IPS DF 4.7 (cell line): ENCODE measurements at regions not wholly inside any gene's neighbourhood (a gene's known extent, or its start where the extent isn't known, plus 50 kb on each side); places are given as distances from the start of the nearest gene placed in this dataset.

ENCODE experiments used
- DNase-seq: peaks from one replicate; pipeline ENCODE4 v3.0.0-alpha.2; 2013; ENCODE audit warnings: low spot score; ENCODE audit errors: extremely low read depth

DNA sequence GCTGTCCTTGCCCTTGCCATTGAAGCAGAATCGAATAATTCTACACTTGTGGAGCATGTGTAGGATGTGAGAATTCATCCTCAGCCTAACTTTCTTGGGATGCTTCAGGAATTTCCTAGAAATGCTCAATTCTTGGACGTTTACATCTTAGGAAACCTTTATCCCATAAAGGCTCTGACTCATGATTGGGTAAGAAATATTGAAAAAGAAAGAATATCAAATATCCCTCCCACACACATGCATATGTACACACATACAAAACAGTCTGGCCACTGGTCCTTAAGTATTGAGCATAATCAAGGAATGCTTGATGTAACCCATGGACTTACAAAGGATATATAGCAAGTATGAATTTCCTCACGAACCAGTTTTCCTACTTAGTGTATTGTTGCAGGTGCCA, 83.9 kb upstream of the IPO9 start:
- DNase-seq = no peak

DNA sequence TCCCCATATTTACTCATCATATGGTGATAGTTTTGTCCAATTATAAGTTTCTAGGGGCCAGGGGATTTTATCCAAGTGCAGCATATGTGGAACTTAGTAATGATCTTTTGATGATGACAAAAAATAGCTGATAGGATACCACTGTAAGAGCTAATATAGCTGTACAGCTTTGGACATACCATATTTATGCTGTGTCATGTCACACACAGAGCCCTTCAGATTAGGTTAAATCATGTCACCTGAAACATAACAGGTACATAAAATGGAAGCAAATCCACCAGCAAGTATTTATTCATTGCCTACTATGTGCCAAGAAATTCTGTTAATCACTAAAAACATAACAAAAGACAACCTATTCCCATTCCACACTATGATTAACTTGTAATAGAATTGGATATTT, 82.8 kb upstream of the IPO9 start:
- DNase-seq = no peak

DNA sequence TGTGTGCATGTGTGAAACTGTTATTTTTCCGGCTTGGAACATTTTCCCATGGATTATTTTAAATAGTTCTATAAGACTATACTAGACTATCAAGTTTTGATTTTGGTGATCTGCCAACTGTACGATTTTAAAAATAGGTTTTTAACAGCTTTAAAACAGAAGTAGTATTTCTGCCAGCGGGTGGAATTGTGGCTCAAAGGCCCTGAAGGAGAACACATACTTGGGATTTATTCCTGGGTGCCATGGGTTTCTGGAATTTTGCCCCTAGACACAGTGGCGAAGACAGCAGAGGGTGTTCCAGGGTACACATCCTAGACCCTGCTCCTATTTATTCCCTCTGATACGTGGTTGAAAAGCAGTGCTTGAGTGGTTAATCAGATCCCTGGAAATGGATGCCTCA, 81.7 kb upstream of the IPO9 start:
- no peak for DNase-seq

DNA sequence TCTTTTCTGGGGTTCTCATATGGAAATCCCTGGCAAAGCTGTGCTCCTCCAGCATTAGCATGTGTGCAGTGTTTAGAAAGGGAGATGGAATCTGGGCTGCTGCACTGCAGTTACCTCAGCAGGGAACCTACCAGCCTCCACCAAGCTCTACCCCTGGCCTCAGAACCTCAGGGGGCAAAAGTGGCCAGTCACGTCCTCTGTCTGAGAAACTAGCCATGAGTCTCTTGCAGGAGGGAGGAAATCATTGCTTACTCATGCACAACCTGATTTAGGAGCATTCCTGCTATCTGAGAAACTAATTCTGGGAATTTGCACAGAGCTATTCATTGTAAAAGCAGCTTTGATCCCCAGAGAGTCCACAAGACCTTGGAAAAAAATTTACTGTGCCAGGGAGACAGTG, 80.6 kb upstream of the IPO9 start:
- no peak for DNase-seq

- DNase-seq = no peak
These were observed 79.8 kb upstream of the IPO9 start for GRCh38 chr1:201749059-201749690.

DNA sequence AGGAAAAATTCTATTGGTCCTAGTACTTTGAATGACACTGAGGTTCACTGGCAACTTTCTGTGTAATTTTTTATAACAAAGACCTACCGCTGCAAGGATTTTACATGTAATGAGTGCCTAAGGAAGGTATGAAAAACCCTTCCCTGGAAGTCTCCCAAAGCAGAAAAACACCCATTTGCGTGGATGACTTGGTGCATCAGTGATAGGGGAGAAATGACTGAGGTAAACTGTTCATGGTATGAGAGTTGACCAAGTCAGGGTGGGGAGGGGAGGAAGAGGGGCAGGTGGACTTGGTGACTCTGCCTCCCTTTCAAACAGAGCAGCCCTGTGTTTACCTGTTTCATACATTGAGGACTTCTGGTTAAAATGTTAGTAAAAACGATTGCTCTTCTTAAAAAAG, 78.8 kb upstream of the IPO9 start:
- no peak for DNase-seq

DNA sequence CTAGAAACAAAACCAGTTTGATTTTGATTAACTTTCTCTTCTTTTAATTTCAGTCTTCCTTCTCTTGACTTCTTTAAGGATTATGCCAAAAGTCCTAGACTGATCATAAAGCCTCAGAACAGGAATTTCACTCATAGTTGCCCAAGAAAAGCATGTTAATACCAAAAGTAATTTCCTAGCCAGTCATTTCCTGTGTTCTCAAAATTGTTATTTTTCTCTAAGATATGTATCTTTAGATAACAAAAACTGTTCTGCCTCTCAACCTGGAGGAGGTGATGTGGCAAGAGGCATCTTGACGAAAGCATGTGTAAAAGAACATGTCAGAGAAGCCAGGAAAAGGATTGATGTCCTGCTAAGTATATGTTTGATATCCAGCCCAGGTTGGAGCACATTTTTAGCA, 78.0 kb upstream of the IPO9 start:
- DNase-seq = no peak

DNA sequence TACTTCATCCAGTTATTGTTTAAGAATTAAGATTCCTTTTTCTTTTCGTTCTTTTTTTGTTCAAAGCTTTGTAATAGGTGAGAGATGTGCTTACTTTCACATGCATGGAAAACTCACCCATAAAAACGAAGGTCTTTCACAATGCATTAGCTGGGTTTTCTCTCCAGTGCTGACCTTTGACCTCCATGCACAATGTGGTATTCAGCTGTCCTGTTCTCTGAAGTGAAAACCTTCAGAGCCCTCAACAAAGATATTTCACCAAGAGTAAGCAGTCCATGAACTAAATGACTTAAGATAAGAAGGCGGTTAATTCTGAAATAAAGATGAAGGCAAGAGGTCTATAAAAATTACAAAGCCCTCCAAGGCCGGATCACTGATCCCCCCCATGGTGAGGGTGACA, 77.1 kb upstream of the IPO9 start:
- DNase-seq = no peak

- no peak for DNase-seq
These were observed 76.6 kb upstream of the IPO9 start for GRCh38 chr1:201752333-201752732.

DNA sequence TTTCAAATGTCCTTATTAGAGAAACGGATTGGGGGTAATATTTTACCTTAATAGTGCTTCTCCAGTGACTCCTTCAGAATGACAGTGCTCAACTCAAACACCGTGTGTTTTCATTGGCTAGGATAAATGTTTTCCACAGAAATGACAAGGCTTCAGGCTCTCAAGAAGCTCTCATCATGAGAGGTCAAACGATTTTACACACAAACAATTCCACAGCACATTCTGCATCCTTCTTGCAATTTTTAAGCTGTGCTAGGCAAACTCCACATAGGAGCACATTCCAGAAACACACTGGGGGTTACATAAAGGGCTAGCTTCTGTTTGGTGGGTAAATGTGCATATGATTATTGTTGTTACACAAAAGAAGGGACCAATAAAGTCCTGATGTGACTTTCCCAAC, 75.5 kb upstream of the IPO9 start:
- no peak for DNase-seq

DNA sequence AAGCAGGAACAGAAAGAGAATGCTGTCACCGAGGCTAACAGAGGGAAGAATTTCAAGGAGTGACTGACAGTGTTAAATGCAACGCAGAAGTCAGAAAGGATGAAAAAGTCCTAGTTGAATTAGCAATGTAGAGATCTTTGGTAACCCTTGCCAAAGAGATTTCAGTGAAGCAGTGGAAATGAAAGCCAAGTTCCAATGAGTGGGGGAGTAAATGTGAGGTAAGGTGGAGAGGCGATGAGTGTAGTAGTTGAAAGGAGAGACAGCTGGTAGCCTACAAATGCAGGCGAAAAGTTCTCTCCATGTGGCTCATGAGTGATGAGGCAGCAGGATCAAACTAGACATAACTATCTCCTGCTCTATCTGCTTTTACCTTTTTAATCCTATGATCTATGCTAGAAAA, 74.6 kb upstream of the IPO9 start:
- no peak for DNase-seq

DNA sequence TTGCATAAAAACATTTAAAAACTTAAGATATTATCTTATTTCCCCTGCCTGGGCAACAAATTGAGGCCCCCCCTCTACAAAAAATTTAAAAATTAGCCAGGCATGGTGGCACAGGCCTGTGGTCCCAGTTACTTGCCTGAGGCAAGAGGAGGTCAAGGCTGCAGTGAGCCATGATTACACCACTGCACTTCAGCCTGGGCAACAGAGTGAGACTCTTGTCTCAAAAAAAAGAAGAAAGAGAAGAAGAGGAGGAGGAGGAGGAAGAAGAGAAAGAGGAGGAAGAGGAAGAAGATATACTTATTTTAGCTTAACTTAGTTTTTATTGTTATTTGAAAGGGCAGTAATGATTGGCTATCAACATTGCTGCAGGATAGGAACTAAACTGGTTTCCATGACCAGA, 73.8 kb upstream of the IPO9 start:
- DNase-seq = no peak

DNA sequence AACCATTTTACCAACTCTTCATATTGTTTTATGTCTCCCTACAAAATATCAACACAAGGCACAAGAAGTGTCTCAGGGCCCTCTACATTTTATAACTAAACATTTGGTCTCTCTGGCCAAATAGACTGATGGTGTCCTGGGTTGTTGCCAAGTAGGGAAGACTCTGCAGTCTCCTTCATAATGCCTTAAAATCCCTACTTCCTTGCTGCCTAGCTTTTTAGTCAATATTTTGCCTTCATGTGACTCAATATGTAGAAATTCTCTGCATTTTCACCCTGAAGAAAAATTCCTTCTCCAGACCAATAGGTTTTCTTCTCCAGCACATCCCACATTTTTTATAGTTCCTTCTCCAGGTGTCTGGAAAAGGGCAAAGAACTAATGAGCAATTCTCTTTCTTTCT, 72.6 kb upstream of the IPO9 start:
- DNase-seq = no peak

DNA sequence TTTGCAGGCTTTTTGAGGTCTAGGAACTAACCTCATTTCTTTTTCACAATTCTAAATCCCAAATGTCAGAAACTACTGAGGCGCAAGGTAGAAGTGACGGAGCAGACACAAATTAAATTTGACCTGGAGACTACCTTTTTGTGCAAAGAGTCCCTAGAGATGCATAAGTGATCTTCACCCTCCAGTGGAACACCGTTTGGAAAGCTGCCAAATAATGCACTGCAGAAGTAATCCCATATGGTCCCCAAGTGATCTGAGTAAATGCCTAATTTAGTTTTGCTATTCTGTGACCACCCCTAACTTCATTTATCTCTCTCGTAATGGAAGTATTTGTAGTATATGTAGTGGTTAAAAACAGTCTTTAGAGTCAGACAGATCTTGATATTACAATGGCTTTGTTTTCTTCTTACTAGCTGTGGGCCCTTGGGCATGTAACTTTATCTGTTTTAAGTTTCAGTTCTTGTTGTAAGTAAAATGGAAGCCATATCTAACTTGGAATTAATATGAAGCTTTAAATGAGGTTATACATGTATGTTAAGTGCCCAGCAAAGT, 70.4 kb upstream of the IPO9 start:
- no peak for DNase-seq

DNA sequence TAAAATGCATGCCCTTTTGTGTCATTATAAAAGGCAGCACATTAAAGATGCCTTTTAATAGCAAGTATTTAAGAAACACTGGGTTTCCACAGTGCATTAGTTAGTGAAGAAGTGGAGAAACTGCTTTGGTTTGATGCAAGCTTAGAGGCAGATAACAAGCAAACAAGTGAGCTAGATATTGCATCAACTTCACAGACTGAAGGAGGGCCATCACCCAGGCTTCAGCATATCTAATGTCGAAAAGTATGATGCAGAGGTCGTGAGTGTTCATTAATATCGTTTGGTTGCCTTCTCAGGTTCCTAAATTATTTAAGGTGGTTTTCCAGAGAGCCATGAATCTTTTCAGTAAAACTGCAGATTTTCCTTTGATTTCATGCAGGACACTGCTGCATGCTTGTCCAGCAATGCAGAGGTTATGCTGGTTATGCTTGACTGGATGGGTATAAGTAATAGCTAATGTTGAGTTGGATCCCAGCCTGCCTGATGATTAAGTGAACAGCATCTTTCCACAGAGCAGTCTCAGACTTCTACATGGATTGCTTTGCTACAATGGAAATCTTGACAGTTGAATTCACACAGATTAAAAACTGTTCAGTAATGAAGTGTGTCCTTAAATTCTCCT, 69.7 kb upstream of the IPO9 start:
- no peak for DNase-seq

DNA sequence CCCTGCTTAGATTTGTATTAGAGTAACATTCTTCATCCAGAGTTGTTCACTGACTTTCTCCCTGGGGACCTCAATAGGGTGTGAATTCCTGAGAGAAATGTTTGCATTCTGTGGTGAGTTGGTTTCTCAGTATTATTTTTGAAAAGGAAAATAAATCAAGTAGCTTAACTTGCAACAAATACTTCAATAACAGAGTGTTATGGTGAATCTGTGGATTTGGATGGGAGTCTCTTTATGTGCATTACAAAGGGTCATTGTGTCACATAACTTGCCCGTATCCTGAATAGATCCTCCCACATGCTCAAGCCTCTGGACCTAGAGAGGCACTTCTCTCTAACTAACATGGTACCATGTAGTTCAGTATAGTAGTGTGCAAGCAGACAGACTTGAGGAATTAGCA, 68.4 kb upstream of the IPO9 start:
- DNase-seq = no peak

DNA sequence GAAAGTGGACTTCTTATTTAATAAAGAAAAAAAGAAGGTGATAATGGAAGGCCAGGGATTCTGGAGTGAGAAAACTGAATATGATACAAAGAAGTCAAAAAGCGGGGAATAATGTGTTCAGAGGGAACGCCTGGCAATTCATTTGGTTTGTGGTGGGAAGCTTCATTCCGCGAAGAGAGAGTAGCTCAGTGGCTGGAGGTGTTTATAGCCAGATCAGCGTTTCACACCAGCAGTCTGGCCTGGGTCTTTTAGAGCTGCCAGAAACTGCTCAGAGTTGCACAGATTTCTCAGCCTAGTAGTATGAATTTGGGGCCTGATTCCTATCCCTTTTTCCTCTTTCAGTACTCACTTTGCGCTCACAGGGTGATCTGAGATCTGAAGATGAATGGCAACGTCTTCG, 67.8 kb upstream of the IPO9 start:
- DNase-seq = no peak

DNA sequence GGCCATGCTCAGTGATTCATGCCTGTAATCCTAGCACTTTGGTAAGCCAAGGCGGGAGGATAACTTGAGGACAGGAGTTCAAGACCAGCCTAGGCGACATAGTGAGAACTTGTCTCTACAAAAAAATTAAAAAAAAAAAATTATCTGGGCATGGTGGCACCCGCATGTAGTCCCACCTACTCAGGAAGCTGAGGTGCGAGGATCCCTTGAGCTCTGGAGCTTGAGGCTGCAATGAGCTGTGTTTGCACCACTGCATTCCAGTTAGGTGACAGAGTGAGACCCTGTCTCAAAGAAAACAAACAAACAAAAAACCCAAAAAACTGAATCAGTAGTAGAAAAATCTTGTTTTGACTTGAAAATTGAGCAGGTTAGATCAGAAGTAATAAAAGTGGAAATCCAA, 67.1 kb upstream of the IPO9 start:
- no peak for DNase-seq

- no peak for DNase-seq
These were observed 66.6 kb upstream of the IPO9 start for GRCh38 chr1:201762381-201762780.

DNA sequence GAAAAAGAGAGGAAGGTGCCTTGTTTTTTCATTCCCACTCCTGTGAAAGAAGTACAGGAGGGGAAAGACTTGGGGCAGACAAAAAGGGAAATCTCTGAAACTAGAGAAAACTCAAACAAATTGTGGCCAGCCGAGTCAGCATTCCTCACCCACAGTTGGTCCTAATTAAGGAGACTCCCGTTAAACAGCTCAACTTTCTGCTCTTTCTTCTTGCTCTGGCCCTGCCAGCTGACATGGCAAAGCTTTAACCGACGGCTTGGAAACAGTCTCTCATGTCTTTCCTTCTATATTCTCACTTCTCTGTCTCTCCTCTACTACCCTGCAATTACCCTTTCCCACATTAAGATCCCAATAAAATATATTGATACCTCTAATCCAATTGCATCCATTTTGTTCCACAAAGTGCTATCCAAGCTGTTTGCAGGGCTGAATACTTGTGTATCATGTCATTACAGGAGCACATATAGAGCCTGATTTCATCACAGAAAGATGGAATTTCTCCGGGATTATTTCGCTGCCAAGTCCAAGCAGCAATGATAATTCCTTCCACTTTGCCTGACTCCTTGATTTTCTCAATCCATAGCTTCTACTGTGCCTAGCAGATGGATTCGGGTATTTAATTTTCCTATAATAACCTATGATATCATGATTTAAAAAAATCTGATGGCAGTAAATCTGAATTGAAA, 65.4 kb upstream of the IPO9 start:
- no peak for DNase-seq

- no peak for DNase-seq
These were observed 64.8 kb upstream of the IPO9 start for GRCh38 chr1:201764166-201764565.

GRCh38 chr1:201764579-201764978, 64.4 kb upstream of the IPO9 start:
- no peak for DNase-seq
